Stimulated activated CD4-positive, alpha-beta T cell treated with anti-CD3 and anti-CD28 coated beads, Interleukin-4, amount 100 ng/mL, for 4 hours (primary cell): ENCODE measurements at regions not wholly inside any gene's neighbourhood (a gene's known extent, or its start where the extent isn't known, plus 50 kb on each side); places are given as distances from the start of the nearest gene placed in this dataset.
A peak's percentile ranks its signal among the peaks of the same experiment; 100 is the strongest.
"Not testable (repeated sequence)": the region's sequence is repeated elsewhere in the genome, so short reads cannot be mapped to it uniquely, and the experiment has no call there.

Experiments used
- DNase-seq, 2 experiments: peaks; one replicate each; pipeline ENCODE4 v3.0.0-alpha.2; 2020

DNA sequence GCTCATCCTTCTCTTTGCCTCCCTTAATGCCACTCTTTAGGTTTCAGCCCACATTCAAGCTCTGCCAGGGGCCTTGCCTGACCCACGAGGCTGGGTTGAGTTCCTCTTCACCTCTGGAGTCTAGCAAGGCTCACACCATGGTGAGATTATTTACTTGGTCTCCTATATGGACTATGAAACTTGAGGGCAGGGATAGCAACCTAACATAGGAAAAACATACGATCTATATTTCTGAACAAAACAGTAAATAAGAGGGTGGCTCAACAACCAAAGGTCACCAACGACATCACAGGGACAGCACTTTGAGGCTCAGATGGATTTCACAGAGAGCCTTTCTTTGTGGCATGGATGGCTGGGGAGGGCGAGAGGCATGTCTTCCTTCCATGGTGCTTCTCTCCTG lies 197.0 kb downstream of the MAF start:
- DNase-seq: no peak

DNA sequence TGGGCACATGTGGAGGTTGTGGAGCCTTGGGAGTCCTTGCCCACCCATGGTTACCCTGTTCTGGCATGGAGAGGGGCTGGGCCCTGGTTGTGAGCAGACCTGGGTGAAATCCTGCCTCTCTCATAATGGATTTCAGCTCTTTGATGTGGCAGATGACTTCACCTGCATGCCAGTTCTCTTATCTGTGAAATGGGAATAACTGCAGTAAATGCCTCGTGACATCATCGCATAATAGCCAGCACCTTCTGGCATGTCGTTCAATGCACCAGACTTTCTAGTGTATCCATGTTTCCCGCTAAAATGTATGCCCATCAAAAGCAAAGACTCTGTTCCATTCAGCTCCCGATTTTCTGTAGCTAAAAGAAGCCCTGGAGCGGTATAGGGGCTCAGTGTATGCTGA lies 197.6 kb downstream of the MAF start:
- DNase-seq: no peak

DNA sequence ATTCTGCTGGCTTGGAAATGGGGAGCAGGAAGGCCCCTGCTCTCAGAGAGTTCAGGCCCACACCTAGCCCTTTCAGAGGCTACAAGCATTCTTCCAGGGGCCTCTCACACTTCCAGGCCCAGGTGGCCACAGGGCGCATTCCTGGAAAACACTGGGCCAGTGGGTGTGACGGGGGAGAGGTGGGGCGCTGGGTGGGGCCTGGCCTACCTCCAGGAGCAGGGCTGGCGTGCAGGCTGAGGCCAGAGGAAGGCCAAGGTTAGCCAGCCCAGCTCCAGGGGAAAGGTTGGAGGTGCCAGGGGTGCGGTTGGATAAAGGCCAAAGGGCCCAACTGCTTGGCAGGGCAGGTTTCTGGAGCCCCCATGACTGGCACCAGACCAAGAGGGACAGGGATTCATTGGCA lies 198.2 kb downstream of the MAF start:
- DNase-seq: no peak

DNA sequence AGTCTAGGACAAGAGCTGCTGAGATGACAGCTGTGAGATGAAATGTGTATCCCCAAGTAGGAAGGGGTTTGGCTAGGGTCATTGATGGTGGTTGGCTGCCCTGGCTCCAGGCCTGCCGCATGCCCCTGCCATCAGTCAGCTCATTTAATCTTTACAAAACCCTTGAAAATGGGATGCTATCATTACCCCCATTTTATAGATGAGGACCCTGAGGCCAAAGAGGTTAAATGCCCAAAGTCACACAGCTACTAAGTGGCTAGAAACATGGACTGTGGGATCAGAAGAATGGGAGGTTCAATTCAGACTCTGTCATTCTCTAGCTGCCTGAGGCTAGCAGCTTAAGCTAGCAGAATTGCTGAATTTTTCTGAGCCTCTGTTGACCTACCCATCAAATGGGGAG lies 198.8 kb downstream of the MAF start:
- DNase-seq: no peak

DNA sequence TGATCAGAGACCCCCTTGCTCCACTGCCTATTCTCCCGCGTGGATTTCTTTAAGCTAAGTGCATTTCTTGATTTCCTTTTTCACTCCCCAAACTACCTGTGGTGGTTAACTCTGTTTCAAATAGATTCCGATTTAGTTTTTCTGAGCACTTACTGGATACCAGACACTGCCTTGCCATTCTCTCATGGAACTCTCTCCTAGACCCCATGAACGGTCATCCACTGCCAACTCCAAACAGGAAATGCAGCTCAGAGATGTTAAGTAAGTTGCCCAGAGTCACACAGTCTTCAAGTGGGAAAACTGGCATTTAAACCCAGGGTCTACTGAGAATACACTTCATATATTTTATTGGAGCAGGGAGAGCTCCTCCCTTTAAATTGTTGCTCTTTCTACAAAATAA lies 199.4 kb downstream of the MAF start:
- DNase-seq: no peak

DNA sequence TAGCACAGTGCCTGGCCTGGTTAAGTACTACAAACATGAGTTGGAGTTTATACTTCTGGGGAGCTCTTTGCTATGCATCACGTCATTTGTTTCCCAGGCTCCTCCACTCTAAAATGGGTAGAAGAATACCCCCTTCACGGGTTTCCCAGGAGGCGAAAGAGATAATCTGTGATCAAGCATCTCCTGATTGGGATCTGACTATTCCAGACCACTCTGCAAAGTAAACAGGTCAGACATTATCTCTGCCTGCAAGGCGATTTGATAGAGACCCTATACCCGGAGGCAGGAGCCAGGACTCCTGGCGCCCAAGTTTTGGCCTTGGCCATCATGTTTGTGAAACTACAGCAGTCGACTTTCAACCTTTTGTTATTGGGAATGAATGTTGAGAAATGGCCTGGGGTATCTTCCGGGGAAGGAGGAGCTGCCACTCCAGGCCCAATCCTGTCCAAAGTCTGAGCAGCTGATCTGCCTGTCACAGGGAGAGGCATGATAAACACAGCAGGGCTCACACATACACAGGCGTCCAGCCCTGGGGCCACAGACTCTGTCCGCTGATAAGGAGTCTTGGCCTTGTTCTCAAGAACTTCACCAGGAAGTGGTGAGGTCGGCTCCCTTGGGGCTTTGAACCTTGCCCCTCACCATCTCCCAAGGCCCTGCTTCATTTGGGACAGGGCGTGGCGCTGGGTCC lies 199.9 kb downstream of the MAF start:
- DNase-seq: no peak

DNA sequence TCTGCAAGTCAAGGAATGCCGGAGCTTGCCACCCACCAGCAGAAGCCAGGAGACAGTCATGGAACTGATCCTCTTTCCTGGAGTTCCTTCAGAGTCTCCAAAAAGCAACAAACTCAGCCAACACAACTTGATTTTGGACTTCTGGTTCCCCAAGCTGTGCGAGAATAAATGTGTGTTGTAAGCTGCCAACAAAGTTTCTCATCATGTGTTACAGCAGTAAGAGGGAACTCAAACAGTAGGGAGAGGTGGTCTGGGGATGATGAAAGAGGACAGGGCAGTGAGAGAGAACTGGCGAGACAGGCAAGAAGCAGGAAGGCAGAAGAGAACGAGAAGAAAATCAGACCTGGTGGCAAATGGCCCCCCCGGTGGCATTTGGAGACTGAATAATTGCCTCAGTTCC lies 204.9 kb downstream of the MAF start:
- no peak for DNase-seq

DNA sequence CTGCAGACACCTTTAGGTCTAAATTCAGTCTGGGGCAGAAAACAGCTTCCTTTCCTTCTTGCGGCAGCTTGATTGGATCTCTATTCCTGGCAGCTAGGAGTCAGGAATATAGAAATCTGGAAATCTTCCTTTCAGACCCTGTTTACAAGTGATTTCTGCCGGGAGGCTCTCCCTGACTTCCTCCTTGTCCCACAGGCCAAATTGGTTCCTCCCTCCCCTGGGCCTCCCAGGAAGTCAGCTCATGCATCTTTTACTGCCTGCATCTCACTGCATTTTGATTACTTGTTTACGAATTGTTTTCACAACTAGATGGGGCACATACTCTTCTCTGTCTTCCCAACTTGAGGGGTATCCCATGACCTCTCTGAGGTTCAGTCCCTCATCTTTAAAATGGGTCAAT lies 206.3 kb downstream of the MAF start:
- no peak for DNase-seq

DNA sequence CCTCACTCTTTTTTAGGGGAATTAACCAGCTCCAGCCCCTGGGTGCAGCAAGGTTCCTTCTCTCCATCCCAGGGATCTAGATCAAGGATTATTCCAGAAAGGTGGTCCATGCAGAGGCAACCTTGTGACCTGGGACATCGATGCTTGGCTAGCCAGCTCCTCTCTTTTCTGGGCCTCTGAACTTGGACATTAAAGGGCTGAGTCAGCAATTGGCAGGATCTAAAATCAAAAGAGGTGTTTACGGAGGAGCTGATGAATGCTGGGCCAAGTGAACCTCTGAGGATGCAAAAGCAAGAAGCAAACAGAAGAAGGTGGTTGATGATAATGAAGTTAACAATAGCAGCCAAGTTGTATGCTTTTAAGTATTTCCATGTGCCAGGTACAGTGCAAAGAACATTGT lies 207.0 kb downstream of the MAF start:
- no peak for DNase-seq

DNA sequence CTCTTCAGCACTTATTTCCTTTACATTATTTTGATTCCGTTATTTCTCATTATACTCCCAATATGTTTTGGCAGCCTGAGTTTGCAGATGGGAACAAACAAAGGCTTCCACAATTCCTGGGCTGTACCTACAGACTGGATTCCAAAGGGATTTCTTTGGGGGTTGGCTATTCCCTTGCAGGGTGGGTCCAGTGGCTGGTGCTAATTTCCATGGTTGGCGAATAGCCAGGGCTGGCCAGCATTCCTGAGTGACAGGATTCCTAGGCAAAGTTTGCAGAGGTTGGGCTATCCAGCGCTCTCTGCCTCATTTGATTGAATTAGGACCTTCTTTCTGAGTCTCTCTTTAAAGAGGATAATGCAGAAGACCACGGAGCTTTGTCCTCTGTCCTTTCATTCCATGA lies 207.4 kb downstream of the MAF start:
- DNase-seq: no peak

DNA sequence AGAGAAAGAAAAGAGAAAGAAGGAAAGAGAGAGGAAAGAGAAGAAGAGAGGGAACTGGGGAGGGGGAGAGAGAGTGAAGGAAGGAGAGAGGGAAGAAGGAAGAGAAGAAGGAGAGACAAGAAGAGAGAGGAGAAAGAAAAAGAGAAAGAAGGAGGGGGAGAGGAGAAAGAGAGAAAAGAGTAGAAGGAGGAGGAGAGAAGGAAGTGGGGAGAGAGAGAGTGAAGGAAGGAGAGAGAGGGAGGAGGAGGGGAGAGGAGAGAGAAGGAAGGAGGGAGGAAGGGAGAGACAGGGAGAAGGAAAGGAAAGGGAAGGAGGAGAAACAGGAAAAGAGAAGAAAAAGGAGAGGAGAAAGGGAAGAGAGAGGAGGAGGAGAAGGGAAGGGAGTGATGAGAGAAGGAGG lies 208.5 kb downstream of the MAF start:
- DNase-seq: no peak

DNA sequence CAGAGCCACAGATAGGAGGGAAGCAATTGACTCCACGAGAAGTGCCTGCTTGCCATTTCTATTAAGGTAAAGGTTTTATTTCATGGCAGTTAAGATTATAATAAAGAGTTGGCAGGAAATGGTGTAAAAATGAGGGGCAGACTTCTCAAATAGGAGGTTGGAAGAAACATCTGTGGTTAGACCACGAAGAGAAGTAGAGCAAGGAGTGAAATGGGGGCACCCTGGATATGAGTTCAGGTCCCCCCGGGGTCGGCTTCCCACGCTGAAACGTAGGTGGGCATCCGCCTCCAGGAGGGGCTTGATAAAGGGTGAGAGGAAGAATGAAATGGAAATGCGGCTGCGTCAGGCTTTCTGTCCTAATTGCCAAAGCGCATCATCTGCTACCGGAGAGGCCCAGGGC lies 209.1 kb downstream of the MAF start:
- no peak for DNase-seq

DNA sequence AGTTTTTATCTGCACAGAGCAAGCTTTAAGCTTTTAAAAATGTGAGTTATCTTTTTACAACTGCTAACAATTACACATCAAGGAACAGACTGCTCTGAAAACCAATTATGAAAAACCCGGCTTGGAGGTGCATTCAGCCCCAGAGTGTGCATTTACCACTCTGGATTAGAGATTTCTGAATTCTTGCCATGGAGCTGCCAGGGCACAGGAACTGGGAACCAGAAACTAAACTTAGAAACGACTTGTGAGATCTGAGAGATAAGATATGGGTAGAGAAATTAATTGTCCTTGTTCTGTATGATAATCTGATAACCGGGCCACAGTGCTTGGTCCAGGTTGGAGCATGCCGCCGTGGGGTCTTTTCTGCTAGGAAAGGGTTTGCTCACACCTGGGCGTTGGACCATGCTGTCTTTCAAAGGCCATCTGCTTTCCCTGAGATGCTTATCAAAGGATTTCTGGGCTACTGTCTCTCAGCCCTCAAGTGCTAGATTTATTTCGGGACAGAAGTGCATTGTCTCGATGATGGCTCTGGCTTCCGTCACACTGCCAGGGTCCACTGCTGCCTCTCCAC lies 210.0 kb downstream of the MAF start:
- no peak for DNase-seq

DNA sequence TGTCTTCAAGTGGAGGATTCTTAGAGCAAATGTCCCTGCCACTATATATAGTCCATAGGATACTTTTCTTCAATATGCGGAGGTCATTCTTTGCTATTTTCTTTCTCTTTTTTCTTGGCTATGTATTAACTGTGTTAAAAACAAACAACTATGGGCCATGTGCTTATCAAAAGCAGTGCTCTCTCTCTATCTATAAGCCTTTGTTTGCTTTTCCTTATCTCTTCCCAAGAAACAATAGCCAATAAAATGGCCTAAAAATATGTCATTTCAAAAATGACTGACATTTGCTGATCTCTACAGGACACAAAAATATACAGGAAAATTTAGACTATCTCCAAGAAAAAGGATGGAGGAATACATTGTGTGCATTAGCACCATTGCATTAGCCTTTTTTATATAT lies 212.1 kb downstream of the MAF start:
- DNase-seq: no peak

DNA sequence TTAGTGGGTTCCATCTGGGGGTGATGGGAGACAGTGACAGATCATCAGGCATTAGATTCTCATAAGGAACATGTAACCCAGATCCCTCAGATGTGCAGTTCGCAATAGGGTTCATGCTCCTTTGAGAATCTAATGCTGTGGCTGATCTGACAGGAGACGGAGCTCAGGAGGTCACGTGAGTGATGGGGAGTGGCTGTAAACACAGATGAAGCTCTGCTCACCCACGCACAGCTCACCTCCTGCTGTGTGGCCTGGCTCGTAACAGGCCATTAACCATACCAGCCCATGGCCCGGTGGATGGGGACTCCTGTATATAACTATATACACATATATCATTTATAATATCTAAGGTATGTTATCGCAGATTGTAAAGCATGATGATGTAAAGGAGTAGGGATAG lies 214.2 kb downstream of the MAF start:
- DNase-seq: no peak

DNA sequence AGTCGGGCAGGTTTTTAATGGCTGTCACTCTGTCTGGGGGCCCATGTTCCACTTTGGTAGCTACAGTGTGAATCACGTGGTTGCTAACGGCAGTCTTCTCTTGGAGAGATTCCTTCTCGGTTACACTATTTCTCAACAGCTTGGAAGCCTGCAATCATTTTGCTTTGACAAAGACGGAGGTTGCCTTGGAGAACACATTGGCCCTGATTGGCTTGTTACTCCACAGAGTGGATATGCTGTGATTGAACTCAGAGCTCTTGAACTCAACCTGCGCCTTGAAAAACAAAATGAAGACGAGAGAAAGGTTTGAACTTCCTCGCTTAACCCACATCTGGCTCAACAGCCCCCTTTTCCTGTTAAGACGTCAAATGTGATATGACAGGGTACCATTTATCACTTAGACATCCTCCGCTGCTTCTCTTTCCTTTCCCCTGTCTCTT lies 218.9 kb downstream of the MAF start:
- peak in 1 of 2 experiments; percentile 5 for DNase-seq

DNA sequence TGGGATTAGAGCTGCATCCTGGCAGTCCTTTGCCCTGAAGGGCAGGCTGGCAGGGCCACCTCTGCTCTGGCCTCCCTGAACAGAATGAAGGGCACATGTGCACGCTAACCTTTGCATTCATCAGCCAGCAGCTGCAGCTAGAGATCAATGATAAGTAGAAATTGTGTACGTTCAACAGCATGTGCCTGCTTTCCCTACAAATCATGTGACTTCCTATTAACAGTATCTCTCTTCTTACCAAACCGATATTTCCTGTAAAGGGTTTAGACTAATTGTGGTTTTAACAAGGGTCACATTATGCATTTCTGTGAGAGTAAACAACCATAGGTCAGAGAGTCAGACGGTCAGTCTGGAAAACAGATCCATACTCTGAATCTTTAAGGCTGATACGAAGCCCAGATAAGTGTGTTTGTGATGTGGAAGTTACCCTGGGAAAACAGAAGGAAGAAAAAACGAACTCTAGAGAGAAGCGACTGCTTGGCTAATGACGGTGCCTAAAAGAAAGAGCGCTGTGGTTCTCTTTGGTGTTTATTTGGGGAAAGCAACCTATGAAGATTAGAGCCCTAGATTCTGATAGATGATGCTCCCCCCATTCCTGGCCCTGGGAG lies 219.4 kb downstream of the MAF start:
- DNase-seq: peak in 1 of 2 experiments; percentile 45

DNA sequence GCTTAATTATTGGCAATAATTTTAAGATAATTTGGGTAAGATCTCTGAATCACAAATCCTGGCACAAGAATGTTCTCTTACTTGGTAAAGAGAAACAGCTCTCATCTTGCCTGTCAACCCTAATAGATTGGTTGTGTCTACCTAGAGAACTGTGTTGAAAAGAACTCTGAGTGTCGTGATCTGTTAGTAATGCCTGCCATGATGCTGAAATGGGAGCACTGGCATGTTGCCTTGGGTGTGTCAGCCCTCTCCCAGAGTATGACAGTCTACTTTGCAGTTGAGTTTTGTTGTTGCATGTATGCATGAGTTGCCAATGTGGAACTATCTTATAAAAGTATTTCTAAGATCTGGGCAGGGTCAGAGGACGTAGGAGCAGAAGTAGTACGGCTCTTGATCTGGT lies 221.4 kb downstream of the MAF start:
- DNase-seq: no peak

DNA sequence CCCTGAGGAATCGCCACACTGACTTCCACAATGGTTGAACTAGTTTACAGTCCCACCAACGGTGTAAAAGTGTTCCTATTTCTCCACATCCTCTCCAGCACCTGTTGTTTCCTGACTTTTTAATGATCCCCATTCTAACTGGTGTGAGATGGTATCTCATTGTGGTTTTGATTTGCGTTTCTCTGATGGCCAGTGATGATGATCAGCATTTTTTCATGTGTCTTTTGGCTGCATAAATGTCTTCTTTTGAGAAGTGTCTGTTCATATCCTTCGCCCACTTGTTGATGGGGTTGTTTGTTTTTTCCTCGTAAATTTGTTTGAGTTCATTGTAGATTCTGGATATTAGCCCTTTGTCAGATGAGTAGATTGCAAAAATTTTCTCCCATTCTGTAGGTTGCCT lies 223.5 kb downstream of the MAF start:
- not testable (repeated sequence) for DNase-seq

DNA sequence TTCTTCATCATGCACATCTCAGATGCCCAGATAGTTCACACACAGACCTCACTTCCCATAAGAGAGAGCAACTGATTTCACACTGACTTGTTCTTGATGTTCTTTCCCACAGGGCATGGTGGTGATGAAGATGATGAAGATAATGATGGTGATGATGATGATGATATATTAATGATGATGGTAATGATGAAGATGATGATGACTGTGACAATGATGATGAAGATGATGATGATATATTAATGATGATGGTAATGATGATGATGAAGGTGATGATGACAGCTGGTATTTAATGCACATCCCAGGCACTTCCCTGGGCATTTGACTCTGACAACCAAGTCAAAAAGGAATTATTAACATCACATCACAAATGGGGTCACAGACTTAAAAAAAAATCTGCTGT lies 225.2 kb downstream of the MAF start:
- DNase-seq: no peak

DNA sequence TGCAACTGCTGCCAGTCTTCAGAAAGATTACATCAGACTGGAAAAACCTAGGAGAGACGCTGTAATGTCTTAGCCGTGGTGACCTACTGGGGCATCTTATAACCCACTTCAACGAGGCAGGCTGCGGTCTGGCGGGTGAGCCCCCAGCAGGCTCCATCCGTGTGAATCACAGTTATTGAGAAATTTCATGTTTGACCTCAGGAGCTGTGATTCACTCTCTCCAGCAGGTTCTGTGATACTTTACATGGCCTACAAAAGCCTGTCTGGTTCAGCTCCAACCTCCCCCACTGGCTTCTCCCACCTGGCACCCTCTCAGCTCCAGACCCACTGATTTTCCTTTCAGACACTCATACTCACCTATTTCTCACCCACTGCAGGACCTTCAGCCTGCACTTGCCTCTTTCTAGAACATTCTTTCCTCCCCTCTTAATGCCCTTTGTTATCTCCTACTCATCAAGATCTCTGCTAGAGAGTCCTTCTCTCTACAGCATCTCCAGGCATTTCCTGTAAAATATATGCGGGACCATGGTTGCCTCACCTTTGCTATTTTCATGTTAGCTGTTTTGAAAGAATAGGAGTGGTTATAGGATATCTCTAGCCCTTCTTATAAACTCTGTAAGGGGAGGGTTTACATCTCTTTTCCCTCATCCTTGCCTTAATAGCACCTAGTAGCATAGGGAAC lies 227.9 kb downstream of the MAF start:
- peak; percentile 8 to 27 for DNase-seq

DNA sequence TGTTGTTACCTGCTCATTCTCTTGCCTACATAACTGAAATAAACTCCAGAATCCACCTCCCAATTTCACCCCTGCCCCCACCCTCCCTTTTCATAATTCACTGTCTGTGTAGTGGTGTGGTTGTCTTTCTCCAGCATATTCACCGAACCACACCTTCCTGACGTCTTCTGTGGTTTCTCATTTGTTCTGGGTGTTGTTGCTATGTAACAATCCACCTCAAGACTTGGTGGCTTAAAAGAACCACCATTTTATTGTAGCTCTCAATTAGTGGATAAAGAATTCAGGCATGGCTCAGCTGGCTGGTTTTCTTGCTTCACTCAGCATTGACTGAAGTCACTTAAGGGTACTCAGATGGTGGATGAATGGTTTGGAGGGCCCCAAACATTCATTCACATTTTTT lies 229.8 kb downstream of the MAF start:
- no peak for DNase-seq

DNA sequence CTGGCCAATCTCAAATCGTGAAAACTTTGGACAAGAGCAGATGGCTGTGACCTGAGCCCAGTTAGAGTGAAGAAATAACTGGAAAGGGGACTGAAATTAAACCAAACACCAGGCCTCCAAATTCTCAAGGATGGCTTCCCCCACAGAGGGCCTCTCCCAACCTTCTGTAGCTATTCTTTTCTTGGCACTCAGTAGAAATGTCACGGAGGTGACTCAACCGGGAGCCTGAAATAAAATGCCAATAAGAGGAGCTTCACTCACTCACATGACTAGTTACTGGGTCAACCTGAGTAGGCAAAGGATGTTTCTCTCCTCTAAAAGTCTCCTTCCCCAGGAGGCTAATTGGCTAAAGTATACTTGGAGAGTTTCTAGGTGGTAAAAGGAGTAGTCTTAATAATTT lies 230.7 kb downstream of the MAF start:
- no peak for DNase-seq

DNA sequence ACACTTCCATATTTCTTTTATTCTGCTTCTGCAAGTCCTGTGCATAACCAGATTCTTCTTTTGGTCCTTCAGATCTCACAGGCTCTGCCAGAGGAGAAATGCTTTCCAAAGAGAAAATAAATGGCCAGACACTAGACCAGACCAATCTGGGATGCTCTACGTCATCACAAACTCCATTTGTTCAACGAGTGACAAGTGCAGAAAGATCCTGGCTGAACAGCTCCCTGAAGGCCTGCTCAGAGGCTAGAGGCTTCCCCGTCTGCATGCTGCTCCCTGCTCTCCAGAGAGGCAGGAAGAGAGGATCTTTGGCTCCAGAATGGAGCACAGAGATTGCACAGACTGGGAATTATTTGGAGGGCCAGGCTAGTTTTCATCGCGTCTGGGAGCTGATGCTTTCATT lies 232.7 kb downstream of the MAF start:
- DNase-seq: no peak
